Loucy (cell line): ENCODE measurements at regions not wholly inside any gene's neighbourhood (a gene's known extent, or its start where the extent isn't known, plus 50 kb on each side); places are given as distances from the start of the nearest gene placed in this dataset.

Experiments used
- H2AFZ ChIP-seq: fragments of 200-600 bp; sonication (generic); 2 replicates; pipeline ENCODE4 v1.6.0; 2016; ENCODE audit warnings: antibody characterized with exemption, mild to moderate bottlenecking, low read length, moderate library complexity
- H3F3A ChIP-seq: fragments of 200-600 bp; 2 replicates; pipeline ENCODE4 v1.6.0; 2016; ENCODE audit warnings: antibody characterized with exemption, low read depth, mild to moderate bottlenecking
- H3K27me3 ChIP-seq: fragments of 200-600 bp; sonication (generic); 2 replicates; pipeline ENCODE4 v1.6.1; 2014; ENCODE audit warnings: low read length, mild to moderate bottlenecking; ENCODE audit not compliant: insufficient read depth, poor library complexity, severe bottlenecking
- H3K36me3 ChIP-seq: fragments of 200-600 bp; sonication (generic); 2 replicates; pipeline ENCODE4 v1.6.1; 2016; ENCODE audit warnings: low read length; ENCODE audit not compliant: insufficient read depth
- H3K4me1 ChIP-seq: fragments of 200-600 bp; sonication (generic); 2 replicates; pipeline ENCODE4 v1.5.1; 2014; ENCODE audit warnings: low read length, mild to moderate bottlenecking; ENCODE audit not compliant: insufficient read depth, poor library complexity, severe bottlenecking
- H3K4me2 ChIP-seq: fragments of 200-600 bp; sonication (generic); 2 replicates; pipeline ENCODE4 v1.6.0; 2014; ENCODE audit warnings: antibody characterized with exemption, low read length, low read depth, mild to moderate bottlenecking; ENCODE audit not compliant: poor library complexity, severe bottlenecking
- H3K4me3 ChIP-seq: fragments of 200-600 bp; sonication (generic); 2 replicates; pipeline ENCODE4 v1.5.1; 2014; ENCODE audit warnings: low read length, mild to moderate bottlenecking, mixed read lengths; ENCODE audit not compliant: poor library complexity, severe bottlenecking
- H3K79me2 ChIP-seq: fragments of 200-600 bp; sonication (generic); 2 replicates; pipeline ENCODE4 v1.6.1; 2014; ENCODE audit warnings: low read length; ENCODE audit not compliant: insufficient read depth
- H3K9ac ChIP-seq: fragments of 200-600 bp; sonication (generic); 2 replicates; pipeline ENCODE4 v1.6.0; 2014; ENCODE audit warnings: mild to moderate bottlenecking, low read depth, low read length, moderate library complexity; ENCODE audit not compliant: poor library complexity, severe bottlenecking
- H3K9me2 ChIP-seq: fragments of 200-600 bp; sonication (generic); replicated peaks from 2 replicates; pipeline ENCODE4 v1.6.1; 2016; ENCODE audit warnings: low read depth, low read length, mixed read lengths
- H3K9me3 ChIP-seq: fragments of 200-600 bp; sonication (generic); 2 replicates; pipeline ENCODE4 v1.6.1; 2014; ENCODE audit warnings: mild to moderate bottlenecking, antibody characterized with exemption, low read length, low read depth; ENCODE audit not compliant: insufficient read depth
- H4K20me1 ChIP-seq: fragments of 200-600 bp; sonication (generic); 2 replicates; pipeline ENCODE4 v1.6.0; 2014; ENCODE audit warnings: antibody characterized with exemption, low read length, mild to moderate bottlenecking; ENCODE audit not compliant: insufficient read depth, poor library complexity, severe bottlenecking
- CTCF ChIP-seq: fragments of 200-600 bp; sonication (generic); conservative IDR thresholded peaks from 2 replicates; pipeline ENCODE4 v1.5.1; 2014; ENCODE audit warnings: mild to moderate bottlenecking, antibody characterized with exemption, low read length
- EZH2phosphoT487 ChIP-seq: fragments of 200-600 bp; IDR thresholded peaks from 2 replicates; pipeline ENCODE4 v1.6.1; 2018; ENCODE audit warnings: antibody characterized with exemption, mild to moderate bottlenecking, moderate library complexity, borderline replicate concordance

- Histone ChIP-seq H3K9me3 (no peaks in the 10 kb centered on the region), H3K4me2 (no peak overlapping the region), H3K9me2 (no peaks in the 10 kb centered on the region), H4K20me1 (no peaks in the 10 kb centered on the region), H2AFZ (no peak overlapping the region), H3K4me3 (no peak overlapping the region), H3K36me3 (no peaks in the 10 kb centered on the region), H3K9ac (no peak overlapping the region), H3K27me3 (no peaks in the 10 kb centered on the region), H3K4me1 (no peaks in the 10 kb centered on the region), H3K79me2 (no peaks in the 10 kb centered on the region), H3F3A (no peaks in the 10 kb centered on the region)
- TF ChIP-seq EZH2phosphoT487 (no peak), CTCF (no peak)
Measured at GRCh38 chr6:103017878-103018277, 1624.4 kb downstream of the GRIK2 start.

- no peak for TF ChIP-seq CTCF
- TF ChIP-seq EZH2phosphoT487: no peak
- Histone ChIP-seq H3K4me3 (no peak overlapping the region), H3K79me2 (no peaks in the 10 kb centered on the region), H2AFZ (no peak overlapping the region), H3K9ac (no peak overlapping the region), H4K20me1 (no peaks in the 10 kb centered on the region), H3F3A (no peaks in the 10 kb centered on the region), H3K36me3 (no peaks in the 10 kb centered on the region), H3K27me3 (no peaks in the 10 kb centered on the region), H3K4me2 (no peak overlapping the region), H3K9me2 (no peaks in the 10 kb centered on the region), H3K9me3 (no peaks in the 10 kb centered on the region), H3K4me1 (no peaks in the 10 kb centered on the region)
Measured at GRCh38 chr6:103011605-103012004, 1618.1 kb downstream of the GRIK2 start.

- H3K36me3 ChIP-seq: no peaks in the 10 kb centered on the region
- H3F3A ChIP-seq: no peaks in the 10 kb centered on the region
- no peak overlapping the region for H3K4me2 ChIP-seq
- no peak overlapping the region for H3K9ac ChIP-seq
- no peaks in the 10 kb centered on the region for H3K9me3 ChIP-seq
- no peaks in the 10 kb centered on the region for H3K9me2 ChIP-seq
- no peak overlapping the region for H2AFZ ChIP-seq
- no peaks in the 10 kb centered on the region for H4K20me1 ChIP-seq
- no peak overlapping the region for H3K4me3 ChIP-seq
- H3K27me3 ChIP-seq: no peaks in the 10 kb centered on the region
- H3K79me2 ChIP-seq: no peaks in the 10 kb centered on the region
- H3K4me1 ChIP-seq: no peaks in the 10 kb centered on the region
- TF ChIP-seq EZH2phosphoT487 (no peak), CTCF (no peak)
Measured at GRCh38 chr6:103002282-103002681, 1608.8 kb downstream of the GRIK2 start.
